ENCODE measurements at regions not wholly inside any gene's neighbourhood (a gene's known extent, or its start where the extent isn't known, plus 50 kb on each side); places are given as distances from the start of the nearest gene placed in this dataset.

GRCh38 chr2:219772697-219773096 is 145.3 kb downstream of the SLC4A3 start:
- ATAC-seq (no peak), DNase-seq (no peak)
- peaks cover 0 to 4% of the 10 kb centered on the region in 2 donors for H3K27me3 ChIP-seq
- H3K9me3 ChIP-seq: no peaks in the 10 kb centered on the region
- H3K4me1 ChIP-seq: peaks cover 12% of the 10 kb centered on the region
- WGBS, 2 donors: 78 to 89% methylated on average over 4 of the region's 4 CpGs
- H3K27ac ChIP-seq: no peak overlapping the region
- no peak for TF ChIP-seq CTCF (IDR thresholded peaks at IDR 0.05)
- TF ChIP-seq POLR2A (IDR thresholded peaks at IDR 0.05): no peak
- H3K4me3 ChIP-seq: no peak overlapping the region
- intact Hi-C loops (cut with DNase I): no loop called here
- no peaks in the 10 kb centered on the region for H3K36me3 ChIP-seq (replicated peaks in 1 of 2; ENCODE audit: insufficient read depth in 1 of 2, low read depth in 2 of 2)

GRCh38 chr2:219775506-219775905 is 148.1 kb downstream of the SLC4A3 start:
- no peak overlapping the region for H3K4me3 ChIP-seq

GRCh38 chr2:219777388-219777787 is 150.0 kb downstream of the SLC4A3 start:
- no peaks in the 10 kb centered on the region for H3K36me3 ChIP-seq (replicated peaks in 1 of 2; ENCODE audit: insufficient read depth in 1 of 2, low read depth in 2 of 2)
- TF ChIP-seq CTCF (IDR thresholded peaks at IDR 0.05): no peak
- TF ChIP-seq POLR2A (IDR thresholded peaks at IDR 0.05): no peak
- H3K27me3 ChIP-seq: no peaks in the 10 kb centered on the region
- no peak for DNase-seq
- 79 to 95% methylated on average over 2 of the region's 2 CpGs for WGBS, 2 donors
- no peak overlapping the region for H3K4me3 ChIP-seq
- intact Hi-C loops (cut with DNase I): no loop called here
- peaks cover under 1% of the 10 kb centered on the region for H3K4me1 ChIP-seq
- no peaks in the 10 kb centered on the region for H3K9me3 ChIP-seq
- H3K27ac ChIP-seq: no peak overlapping the region
- ATAC-seq: no peak

More at GRCh38 chr2:219775506-219775905, 148.1 kb downstream of the SLC4A3 start:
- Histone ChIP-seq H3K27ac (no peak overlapping the region), H3K9me3 (no peaks in the 10 kb centered on the region), H3K27me3 (no peaks in the 10 kb centered on the region), H3K36me3 (replicated peaks in 1 of 2; ENCODE audit: insufficient read depth in 1 of 2, low read depth in 2 of 2) (no peaks in the 10 kb centered on the region), H3K4me1 (peaks cover 12% of the 10 kb centered on the region)
- no peak for ATAC-seq
- TF ChIP-seq POLR2A (IDR thresholded peaks at IDR 0.05) (no peak), CTCF (IDR thresholded peaks at IDR 0.05) (no peak)
- intact Hi-C loops (cut with DNase I): no loop called here
- DNase-seq: no peak
- WGBS, 2 donors: 79 to 84% methylated on average over 5 of the region's 5 CpGs

GRCh38 chr2:219778189-219778588 is 150.8 kb downstream of the SLC4A3 start:
- Histone ChIP-seq H3K4me3 (no peak overlapping the region), H3K4me1 (no peaks in the 10 kb centered on the region), H3K27me3 (no peaks in the 10 kb centered on the region), H3K27ac (no peak overlapping the region), H3K36me3 (replicated peaks in 1 of 2; ENCODE audit: insufficient read depth in 1 of 2, low read depth in 2 of 2) (no peaks in the 10 kb centered on the region), H3K9me3 (no peaks in the 10 kb centered on the region)
- WGBS, 2 donors: 72 to 77% methylated on average over 2 of the region's 2 CpGs
- DNase-seq (no peak), ATAC-seq (no peak)
- intact Hi-C loops (cut with DNase I): no loop called here
- TF ChIP-seq POLR2A (IDR thresholded peaks at IDR 0.05): no peak
- TF ChIP-seq CTCF (IDR thresholded peaks at IDR 0.05): no peak

GRCh38 chr2:219782737-219783348 is 155.4 kb downstream of the SLC4A3 start:
- ATAC-seq (no peak), DNase-seq (no peak)
- Histone ChIP-seq H3K27ac (no peak overlapping the region), H3K27me3 (no peaks in the 10 kb centered on the region), H3K4me3 (no peak overlapping the region), H3K9me3 (no peaks in the 10 kb centered on the region), H3K4me1 (no peaks in the 10 kb centered on the region), H3K36me3 (replicated peaks in 1 of 2; ENCODE audit: insufficient read depth in 1 of 2, low read depth in 2 of 2) (no peaks in the 10 kb centered on the region)
- TF ChIP-seq CTCF (IDR thresholded peaks at IDR 0.05) (no peak), POLR2A (IDR thresholded peaks at IDR 0.05) (no peak)
- WGBS, 2 donors: 78% methylated on average over 7 of the region's 7 CpGs
- intact Hi-C loops (cut with DNase I): no loop called here

Measured in body of pancreas (tissue), 4 donors.